Suprapubic skin (tissue), 4 donors: ENCODE measurements at regions not wholly inside any gene's neighbourhood (a gene's known extent, or its start where the extent isn't known, plus 50 kb on each side); places are given as distances from the start of the nearest gene placed in this dataset.

Experiments
- DNase-seq, 2 donors: peaks; one replicate each; pipeline ENCODE4 v3.0.0-alpha.2; 2019; ENCODE audit warnings: low spot score in 2 of 2
- H3K27ac ChIP-seq: fragments of 200-600 bp; sonication (generic); one replicate; pipeline ENCODE4 v1.5.1; 2019
- H3K27me3 ChIP-seq: fragments of 200-600 bp; sonication (generic); one replicate; pipeline ENCODE4 v1.5.1; 2019
- H3K36me3 ChIP-seq: fragments of 200-600 bp; sonication (generic); one replicate; pipeline ENCODE4 v1.5.1; 2019
- H3K4me1 ChIP-seq: fragments of 200-600 bp; sonication (generic); one replicate; pipeline ENCODE4 v1.5.1; 2019
- H3K4me3 ChIP-seq: fragments of 200-600 bp; sonication (generic); one replicate; pipeline ENCODE4 v1.5.1; 2019; ENCODE audit warnings: mild to moderate bottlenecking
- H3K9me3 ChIP-seq: fragments of 200-600 bp; sonication (generic); one replicate; pipeline ENCODE4 v1.5.1; 2019
- CTCF ChIP-seq, 2 donors: fragments of 200-600 bp in 1 of 2; fragments of 450-650 bp in 1 of 2; sonication (generic) in 1 of 2; IDR thresholded peaks; one replicate each; pipeline ENCODE4 v1.5.1; 2016 to 2019; ENCODE audit warnings: antibody characterized with exemption in 2 of 2, mild to moderate bottlenecking in 1 of 2, moderate library complexity in 1 of 2
- EP300 ChIP-seq: sonication (generic); formaldehyde crosslinking; IDR thresholded peaks from one replicate; pipeline ENCODE4 v1.6.1; 2017; ENCODE audit warnings: antibody characterized with exemption
- POLR2A ChIP-seq, 2 donors: fragments of 450-650 bp; IDR thresholded peaks; one replicate each; pipeline ENCODE4 v1.6.1; 2017; ENCODE audit warnings: antibody characterized with exemption in 2 of 2, mild to moderate bottlenecking in 2 of 2, moderate library complexity in 2 of 2
- POLR2AphosphoS5 ChIP-seq, 3 donors: sonication (generic); formaldehyde crosslinking; IDR thresholded peaks; one replicate each; pipeline ENCODE4 v1.6.1; 2017; ENCODE audit warnings: antibody characterized with exemption in 3 of 3
- WGBS: methylation state at CpG from one replicate; pipeline ENCODE4 v1.1.5; 2018; 5-methylcytosine and 5-hydroxymethylcytosine counted together

- H3K9me3 ChIP-seq, result no peaks in the 10 kb centered on the region
- no peaks in the 10 kb centered on the region for H3K27me3 ChIP-seq
- no peak overlapping the region for H3K27ac ChIP-seq
- no peaks in the 10 kb centered on the region for H3K4me1 ChIP-seq
- no peak overlapping the region for H3K4me3 ChIP-seq
- no peak for DNase-seq
- 70% methylated on average over 12 of the region's 12 CpGs for WGBS
- TF ChIP-seq POLR2A (IDR thresholded peaks at IDR 0.05) (no peak), EP300 (no peak), POLR2AphosphoS5 (IDR thresholded peaks at IDR 0.05) (no peak), CTCF (IDR thresholded peaks at IDR 0.05) (no peak)
- H3K36me3 ChIP-seq, result no peaks in the 10 kb centered on the region
Measured at GRCh38 chr12:125512541-125513298, 447.5 kb downstream of the AACS start.

- no peak overlapping the region for H3K4me3 ChIP-seq
- no peaks in the 10 kb centered on the region for H3K36me3 ChIP-seq
Measured at GRCh38 chr12:125515887-125516286, 450.7 kb downstream of the AACS start.

GRCh38 chr12:125518074-125518473, 452.8 kb downstream of the AACS start:
- Histone ChIP-seq H3K36me3 (no peaks in the 10 kb centered on the region), H3K9me3 (peaks cover 8% of the 10 kb centered on the region), H3K4me3 (no peak overlapping the region), H3K4me1 (no peaks in the 10 kb centered on the region), H3K27ac (no peak overlapping the region), H3K27me3 (no peaks in the 10 kb centered on the region)
- no peak for TF ChIP-seq EP300
- TF ChIP-seq POLR2A (IDR thresholded peaks at IDR 0.05), result no peak
- TF ChIP-seq CTCF (IDR thresholded peaks at IDR 0.05), result no peak
- TF ChIP-seq POLR2AphosphoS5 (IDR thresholded peaks at IDR 0.05), result no peak
- WGBS, result 29% methylated on average over 2 of the region's 2 CpGs
- no peak for DNase-seq

More at GRCh38 chr12:125515887-125516286, 450.7 kb downstream of the AACS start:
- no peak for DNase-seq
- Histone ChIP-seq H3K4me1 (no peaks in the 10 kb centered on the region), H3K27ac (no peak overlapping the region), H3K27me3 (no peaks in the 10 kb centered on the region), H3K9me3 (peaks cover 3% of the 10 kb centered on the region)
- TF ChIP-seq POLR2AphosphoS5 (IDR thresholded peaks at IDR 0.05), result no peak
- no peak for TF ChIP-seq CTCF (IDR thresholded peaks at IDR 0.05)
- no peak for TF ChIP-seq POLR2A (IDR thresholded peaks at IDR 0.05)
- no peak for TF ChIP-seq EP300
- 85% methylated on average over 8 of the region's 8 CpGs for WGBS

- Histone ChIP-seq H3K27ac (no peak overlapping the region), H3K36me3 (no peaks in the 10 kb centered on the region), H3K9me3 (peaks cover 8% of the 10 kb centered on the region), H3K27me3 (no peaks in the 10 kb centered on the region), H3K4me1 (no peaks in the 10 kb centered on the region), H3K4me3 (no peak overlapping the region)
- 80% methylated on average over 15 of the region's 15 CpGs for WGBS
- no peak for DNase-seq
- no peak for TF ChIP-seq POLR2AphosphoS5 (IDR thresholded peaks at IDR 0.05)
- TF ChIP-seq CTCF (IDR thresholded peaks at IDR 0.05), result no peak
- TF ChIP-seq EP300, result no peak
- no peak for TF ChIP-seq POLR2A (IDR thresholded peaks at IDR 0.05)
Measured at GRCh38 chr12:125519026-125519651, 453.9 kb downstream of the AACS start.

GRCh38 chr12:125525879-125526278, 460.6 kb downstream of the AACS start:
- TF ChIP-seq EP300 (no peak), POLR2AphosphoS5 (IDR thresholded peaks at IDR 0.05) (no peak), CTCF (IDR thresholded peaks at IDR 0.05) (no peak), POLR2A (IDR thresholded peaks at IDR 0.05) (no peak)
- peaks cover 5% of the 10 kb centered on the region for H3K9me3 ChIP-seq
- peaks cover 3% of the 10 kb centered on the region for H3K27me3 ChIP-seq
- DNase-seq, result no peak
- no peaks in the 10 kb centered on the region for H3K36me3 ChIP-seq
- no peak overlapping the region for H3K4me3 ChIP-seq
- 82% methylated on average over 5 of the region's 5 CpGs for WGBS
- H3K27ac ChIP-seq, result no peak overlapping the region
- no peaks in the 10 kb centered on the region for H3K4me1 ChIP-seq
